HEK293 (cell line): ENCODE measurements at regions not wholly inside any gene's neighbourhood (a gene's known extent, or its start where the extent isn't known, plus 50 kb on each side); places are given as distances from the start of the nearest gene placed in this dataset.

Experiments
- CTCF ChIA-PET: fragments of 350-600 bp; formaldehyde crosslinking; extraction: SDS; loops from one replicate; lab custom pipeline; 2021; ENCODE audit warnings: antibody characterized with exemption; lab: Yijun Ruan, JAX
- POLR2A ChIA-PET: fragments of 300-600 bp; formaldehyde crosslinking; extraction: SDS; loops from one replicate; lab custom pipeline; 2020; ENCODE audit warnings: antibody characterized with exemption, inconsistent platforms; lab: Yijun Ruan, JAX
- H3K27ac ChIP-seq: fragments of 200-500 bp; sonication (Bioruptor generic); 2 replicates; pipeline ENCODE4 v1.5.1; 2014; ENCODE audit warnings: low read depth, low read length, control low read depth, inconsistent platforms; ENCODE audit errors: extremely low read depth
- H3K36me3 ChIP-seq, 2 experiments: fragments of 200-500 bp in 1 of 2; sonication (Bioruptor generic) in 1 of 2; 1 replicate in 1 of 2; 2 replicates in 1 of 2; pipeline ENCODE4 v1.5.1; 2014 to 2017; ENCODE audit warnings: inconsistent platforms in 2 of 2, low read length in 2 of 2; ENCODE audit not compliant: control insufficient read depth in 2 of 2, insufficient read depth in 1 of 2
- H3K4me1 ChIP-seq: fragments of 200-500 bp; sonication (Bioruptor generic); 2 replicates; pipeline ENCODE4 v1.5.1; 2014; ENCODE audit warnings: mild to moderate bottlenecking, low read length, inconsistent platforms; ENCODE audit not compliant: control insufficient read depth, insufficient read depth
- H3K4me3 ChIP-seq: 2 replicates; pipeline ENCODE4 v1.5.1; 2011; ENCODE audit warnings: low read depth, mild to moderate bottlenecking, control low read depth, low read length, moderate library complexity
- H3K9me3 ChIP-seq: fragments of 200-500 bp; sonication (Bioruptor generic); 2 replicates; pipeline ENCODE4 v1.5.1; 2014; ENCODE audit warnings: low read depth, low read length, inconsistent platforms; ENCODE audit not compliant: control insufficient read depth, insufficient read depth
- BCL11A ChIP-seq: fragments of 450-650 bp; formaldehyde crosslinking; IDR thresholded peaks from 2 replicates; pipeline ENCODE4 v1.5.1; 2016; ENCODE audit warnings: low read depth, missing biosample characterization, missing genetic modification characterization
- EGR2 ChIP-seq: fragments of 450-650 bp; formaldehyde crosslinking; IDR thresholded peaks from 2 replicates; pipeline ENCODE4 v1.5.1; 2016; ENCODE audit warnings: low read depth, missing biosample characterization, missing genetic modification characterization
- OSR2 ChIP-seq: fragments of 450-650 bp; formaldehyde crosslinking; IDR thresholded peaks from 2 replicates; pipeline ENCODE4 v1.5.1; 2016; ENCODE audit warnings: missing biosample characterization, missing genetic modification characterization
- SCRT1 ChIP-seq: fragments of 450-650 bp; formaldehyde crosslinking; IDR thresholded peaks from 2 replicates; pipeline ENCODE4 v1.5.1; 2016; ENCODE audit warnings: missing biosample characterization, missing genetic modification characterization, borderline replicate concordance
- SETDB1 ChIP-seq: IDR thresholded peaks from one replicate; pipeline ENCODE4 v1.6.1; 2017; ENCODE audit warnings: mild to moderate bottlenecking, low read length, moderate library complexity, mixed read lengths; ENCODE audit not compliant: insufficient read length
- WT1 ChIP-seq: fragments of 450-650 bp; formaldehyde crosslinking; IDR thresholded peaks from 2 replicates; pipeline ENCODE4 v1.5.1; 2016; ENCODE audit warnings: missing biosample characterization, missing genetic modification characterization
- ZBTB44 ChIP-seq: fragments of 450-650 bp; IDR thresholded peaks from 2 replicates; pipeline ENCODE4 v1.5.1; 2018; ENCODE audit warnings: missing biosample characterization, mild to moderate bottlenecking, missing genetic modification characterization
- ZBTB49 ChIP-seq: fragments of 450-650 bp; formaldehyde crosslinking; IDR thresholded peaks from 2 replicates; pipeline ENCODE4 v1.5.1; 2016; ENCODE audit warnings: missing biosample characterization, missing genetic modification characterization, low read depth
- ZNF132 ChIP-seq: fragments of 450-650 bp; formaldehyde crosslinking; IDR thresholded peaks from 2 replicates; pipeline ENCODE4 v1.5.1; 2017; ENCODE audit warnings: missing biosample characterization, missing genetic modification characterization, borderline replicate concordance
- ZNF138 ChIP-seq: fragments of 450-650 bp; formaldehyde crosslinking; IDR thresholded peaks from 2 replicates; pipeline ENCODE4 v1.5.1; 2016; ENCODE audit warnings: missing biosample characterization, missing genetic modification characterization, borderline replicate concordance
- ZNF148 ChIP-seq: fragments of 450-650 bp; formaldehyde crosslinking; IDR thresholded peaks from 2 replicates; pipeline ENCODE4 v1.5.0; 2017; ENCODE audit warnings: missing biosample characterization, missing genetic modification characterization, borderline replicate concordance
- ZNF184 ChIP-seq: fragments of 450-650 bp; IDR thresholded peaks from 2 replicates; pipeline ENCODE4 v1.5.1; 2018; ENCODE audit warnings: missing biosample characterization, mild to moderate bottlenecking, missing genetic modification characterization
- ZNF202 ChIP-seq: fragments of 450-650 bp; formaldehyde crosslinking; IDR thresholded peaks from 2 replicates; pipeline ENCODE4 v1.5.1; 2016; ENCODE audit warnings: missing biosample characterization, missing genetic modification characterization, borderline replicate concordance
- ZNF211 ChIP-seq: fragments of 450-650 bp; formaldehyde crosslinking; IDR thresholded peaks from 2 replicates; pipeline ENCODE4 v1.5.1; 2016; ENCODE audit warnings: low read depth, missing biosample characterization, missing genetic modification characterization
- ZNF223 ChIP-seq: fragments of 450-650 bp; formaldehyde crosslinking; IDR thresholded peaks from 2 replicates; pipeline ENCODE4 v1.5.1; 2016; ENCODE audit warnings: missing biosample characterization, missing genetic modification characterization
- ZNF266 ChIP-seq: fragments of 450-650 bp; formaldehyde crosslinking; IDR thresholded peaks from 2 replicates; pipeline ENCODE4 v1.5.1; 2016; ENCODE audit warnings: missing biosample characterization, missing genetic modification characterization, low read depth
- ZNF362 ChIP-seq: fragments of 450-650 bp; formaldehyde crosslinking; IDR thresholded peaks from 2 replicates; pipeline ENCODE4 v1.5.1; 2016; ENCODE audit warnings: missing biosample characterization, missing genetic modification characterization
- ZNF416 ChIP-seq: fragments of 450-650 bp; formaldehyde crosslinking; IDR thresholded peaks from 2 replicates; pipeline ENCODE4 v1.5.1; 2016; ENCODE audit warnings: missing biosample characterization, missing genetic modification characterization
- ZNF501 ChIP-seq: fragments of 450-650 bp; formaldehyde crosslinking; IDR thresholded peaks from 2 replicates; pipeline ENCODE4 v1.5.1; 2016; ENCODE audit warnings: missing biosample characterization, missing genetic modification characterization
- ZNF514 ChIP-seq: fragments of 450-650 bp; formaldehyde crosslinking; IDR thresholded peaks from 2 replicates; pipeline ENCODE4 v1.5.1; 2016; ENCODE audit warnings: missing biosample characterization, missing genetic modification characterization
- ZNF530 ChIP-seq: fragments of 450-650 bp; formaldehyde crosslinking; IDR thresholded peaks from 2 replicates; pipeline ENCODE4 v1.5.1; 2016; ENCODE audit warnings: low read depth, missing biosample characterization, missing genetic modification characterization
- ZNF623 ChIP-seq: fragments of 450-650 bp; formaldehyde crosslinking; IDR thresholded peaks from 2 replicates; pipeline ENCODE4 v1.5.1; 2016; ENCODE audit warnings: missing biosample characterization, missing genetic modification characterization
- ZNF664 ChIP-seq: fragments of 450-650 bp; formaldehyde crosslinking; IDR thresholded peaks from 2 replicates; pipeline ENCODE4 v1.5.1; 2016; ENCODE audit warnings: missing biosample characterization, missing genetic modification characterization

- CTCF ChIA-PET = no interaction called here
These were observed 143.5 kb upstream of the CHRDL1 start for GRCh38 chrX:110938977-110939732.

GRCh38 chrX:110924871-110925270 is 129.3 kb upstream of the CHRDL1 start:
- Histone ChIP-seq H3K36me3 (no peaks in the 10 kb centered on the region), H3K27ac (no peak overlapping the region), H3K4me1 (no peaks in the 10 kb centered on the region), H3K9me3 (no peaks in the 10 kb centered on the region), H3K4me3 (no peak overlapping the region)
- POLR2A ChIA-PET = no interaction called here
- CTCF ChIA-PET = no interaction called here
- no peak for TF ChIP-seq ZNF623 (tag by site-specific recombination)

More at GRCh38 chrX:110938977-110939732, 143.5 kb upstream of the CHRDL1 start:
- H3K9me3 ChIP-seq = no peaks in the 10 kb centered on the region
- H3K4me1 ChIP-seq = no peaks in the 10 kb centered on the region
- POLR2A ChIA-PET = no interaction called here
- no peak for TF ChIP-seq ZNF514 (tag by site-specific recombination)
- no peak for TF ChIP-seq ZBTB49
- no peak for TF ChIP-seq BCL11A
- H3K4me3 ChIP-seq = no peak overlapping the region
- H3K36me3 ChIP-seq = no peaks in the 10 kb centered on the region
- no peak overlapping the region for H3K27ac ChIP-seq

- no peaks in the 10 kb centered on the region for H3K4me1 ChIP-seq
- H3K36me3 ChIP-seq = no peaks in the 10 kb centered on the region
- H3K9me3 ChIP-seq = no peaks in the 10 kb centered on the region
- no peak overlapping the region for H3K4me3 ChIP-seq
- CTCF ChIA-PET = no interaction called here
- H3K27ac ChIP-seq = no peak overlapping the region
- POLR2A ChIA-PET = no interaction called here
- TF ChIP-seq ZNF211 (tag by site-specific recombination) (no peak), ZNF202 (no peak), ZNF362 (tag by site-specific recombination) (no peak), WT1 (tag by site-specific recombination) (no peak), ZNF138 (tag by site-specific recombination) (no peak), ZNF530 (tag by site-specific recombination) (no peak), ZBTB44 (tag by site-specific recombination) (no peak), OSR2 (tag by site-specific recombination) (no peak), ZNF664 (tag by site-specific recombination) (no peak), ZNF416 (no peak), ZNF148 (tag by site-specific recombination) (no peak), ZNF501 (tag by site-specific recombination) (no peak), ZNF184 (tag by site-specific recombination) (no peak), ZNF223 (tag by site-specific recombination) (no peak), ZNF132 (tag by site-specific recombination) (no peak), SCRT1 (tag by site-specific recombination) (no peak), ZNF266 (no peak), EGR2 (tag by site-specific recombination) (no peak), SETDB1 (no peak)
These were observed 125.4 kb upstream of the CHRDL1 start for GRCh38 chrX:110920991-110921390.
